ENCODE measurements at regions not wholly inside any gene's neighbourhood (a gene's known extent, or its start where the extent isn't known, plus 50 kb on each side); places are given as distances from the start of the nearest gene placed in this dataset.

DNA sequence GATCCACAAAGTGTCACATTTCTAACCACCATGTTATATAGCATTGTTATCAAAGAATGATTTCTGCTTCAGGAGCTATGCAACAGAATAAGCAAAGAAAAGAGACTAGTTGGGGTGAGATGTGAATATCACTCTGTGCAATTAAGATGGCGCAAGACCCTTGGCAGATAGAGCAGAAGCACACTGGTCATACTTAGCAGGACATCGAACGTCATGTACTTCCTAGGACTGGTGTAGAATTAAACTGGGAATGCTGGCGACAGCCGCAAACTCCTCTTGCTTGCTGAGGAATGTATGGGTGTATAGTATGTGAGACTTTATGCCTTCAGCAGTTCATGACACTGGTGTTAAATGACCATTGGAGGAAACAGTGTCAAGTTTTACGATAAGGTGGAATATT lies 207.0 kb downstream of the LRRC70 start:
- no peaks in the 10 kb centered on the region for H3K4me1 ChIP-seq (replicated peaks in 1 of 4; ENCODE audit: control insufficient read depth in 3 of 4, insufficient read depth in 4 of 4, low read length in 3 of 4)
- FAIRE-seq (peak; percentile 13), DNase-seq (ENCODE audit: low read depth in 1 of 2, low spot score in 2 of 2) (no peak)
- CTCF ChIA-PET (ENCODE audit: partially characterized antibody), result no interaction called here
- no peaks in the 10 kb centered on the region for H4K20me1 ChIP-seq (replicated peaks in 1 of 2; ENCODE audit: control insufficient read depth in 1 of 2, insufficient read depth in 2 of 2, low read length in 2 of 2)
- no peak overlapping the region for H4K8ac ChIP-seq (ENCODE audit: extremely low read depth, insufficient read depth, low read length)
- no peaks in the 10 kb centered on the region for H3K23me2 ChIP-seq (ENCODE audit: low read depth, low read length)
- H3K23ac ChIP-seq (ENCODE audit: insufficient read length), result no peak overlapping the region
- no peak overlapping the region for H3K14ac ChIP-seq (ENCODE audit: insufficient read length)
- H3K79me1 ChIP-seq (ENCODE audit: low read depth, low read length), result no peaks in the 10 kb centered on the region
- POLR2A ChIA-PET (ENCODE audit: partially characterized antibody), result no interaction called here
- no peak overlapping the region for H3K9ac ChIP-seq (replicated peaks in 1 of 4; ENCODE audit: extremely low read depth in 1 of 4, low read depth in 3 of 4, low read length in 3 of 4)
- H3K36me3 ChIP-seq (ENCODE audit: control insufficient read depth in 2 of 4, insufficient read depth in 4 of 4, low read length in 3 of 4), result no peaks in the 10 kb centered on the region
- H3K56ac ChIP-seq (replicated peaks; ENCODE audit: insufficient read length, low read depth, low read length), result no peak overlapping the region
- H2BK20ac ChIP-seq (ENCODE audit: low read length), result no peak overlapping the region
- no peak overlapping the region for H2BK12ac ChIP-seq (ENCODE audit: low read depth, low read length)
- H3K27ac ChIP-seq (ENCODE audit: low read depth, low read length), result no peak overlapping the region
- WGBS, 2 experiments (ENCODE audit: extremely low coverage in 1 of 2, insufficient coverage in 1 of 2, insufficient read length in 1 of 2, insufficient replicate concordance in 2 of 2, low coverage in 1 of 2, low lambda C conversion rate in 2 of 2, missing lambda C conversion rate in 1 of 2), result 96% methylated on average over 6 of the region's 6 CpGs; no CpG with 5 or more reads in 1 of the 2 experiments
- no peak overlapping the region for H2BK120ac ChIP-seq (replicated peaks; ENCODE audit: low read depth, low read length)
- no peaks in the 10 kb centered on the region for H3K79me2 ChIP-seq (ENCODE audit: control insufficient read depth in 1 of 2, insufficient read depth in 2 of 2, low read length in 2 of 2)
- no peak overlapping the region for H2AK5ac ChIP-seq (ENCODE audit: low read depth, low read length)
- H3K18ac ChIP-seq (ENCODE audit: extremely low read depth, low read length), result no peak overlapping the region
- no peak overlapping the region for H2BK15ac ChIP-seq (ENCODE audit: low read length)
- no peak overlapping the region for H3K4me2 ChIP-seq (ENCODE audit: insufficient read depth in 1 of 2, low read depth in 2 of 2, low read length in 2 of 2)
- no peak overlapping the region for H4K5ac ChIP-seq (ENCODE audit: insufficient read length, low read depth, low read length)
- no peaks in the 10 kb centered on the region for H3K27me3 ChIP-seq (replicated peaks in 1 of 4; ENCODE audit: control insufficient read depth in 3 of 4, extremely low read depth in 1 of 4, insufficient read depth in 3 of 4, low read length in 3 of 4)
- H3K4me3 ChIP-seq (ENCODE audit: extremely low read depth in 1 of 4, insufficient read depth in 2 of 4, low read depth in 3 of 4, low read length in 4 of 4), result no peak overlapping the region
- no peak overlapping the region for H3K4ac ChIP-seq (replicated peaks; ENCODE audit: insufficient read length, low read depth, low read length)
- no peak overlapping the region for H4K91ac ChIP-seq (replicated peaks; ENCODE audit: insufficient read length, low read length)
- no peak overlapping the region; the same call in 1 of the 2 replicates for H2AFZ ChIP-seq (ENCODE audit: low read length)
- 0 out of 4 replicates have a peak, but pooled peaks cover 0 to under 1% of the 10 kb centered on the region in 2 experiments for H3K9me3 ChIP-seq (ENCODE audit: insufficient read depth in 2 of 2, low read depth in 1 of 2, low read length in 1 of 2)
- H2BK5ac ChIP-seq (ENCODE audit: low read depth, low read length), result no peak overlapping the region
- TF ChIP-seq TBP (IDR thresholded peaks at IDR 0.05; ENCODE audit: low read depth, low read length) (no peak), ZNF274 (IDR thresholded peaks at IDR 0.05; ENCODE audit: borderline replicate concordance, extremely low read depth, low read length) (no peak), POLR2A (IDR thresholded peaks at IDR 0.05; ENCODE audit: control extremely low read depth in 1 of 2, low read depth in 2 of 2, low read length in 2 of 2) (no peak)

Measured in H1 (cell line).